H1 (cell line): ENCODE measurements at regions not wholly inside any gene's neighbourhood (a gene's known extent, or its start where the extent isn't known, plus 50 kb on each side); places are given as distances from the start of the nearest gene placed in this dataset.

ENCODE experiments used
- CTCF ChIA-PET: fragments of 300-600 bp; sonication (Branson Sonifier 250); formaldehyde crosslinking; loops from one replicate; lab custom pipeline; 2021; ENCODE audit not compliant: partially characterized antibody; lab: Charles Lee
- POLR2A ChIA-PET: fragments of 300-600 bp; sonication (Branson Sonifier 250); formaldehyde crosslinking; loops from one replicate; lab custom pipeline; 2021; ENCODE audit warnings: inconsistent platforms; ENCODE audit not compliant: partially characterized antibody; lab: Charles Lee
- DNase-seq, 2 experiments: peaks; one replicate each; pipeline versions ENCODE4 v3.0.0 to v3.0.0-alpha.2; 2010 to 2022; ENCODE audit warnings: low spot score in 2 of 2, low read depth in 1 of 2, mixed read lengths in 1 of 2
- FAIRE-seq: peaks from 2 replicates; lab custom pipeline; 2011; peaks lifted over from hg19 to GRCh38; lab: Jason Lieb, UNC
- H2AFZ ChIP-seq: 2 replicates; pipeline ENCODE4 v1.8.1; 2012; ENCODE audit warnings: low read length, inconsistent platforms
- H2AK5ac ChIP-seq: 2 replicates; pipeline ENCODE4 v1.6.1; 2013; ENCODE audit warnings: low read depth, low read length
- H2BK120ac ChIP-seq: replicated peaks from 2 replicates; pipeline ENCODE3; 2013; ENCODE audit warnings: low read depth, low read length, inconsistent platforms
- H2BK12ac ChIP-seq: 2 replicates; pipeline ENCODE4 v1.6.1; 2013; ENCODE audit warnings: low read depth, low read length
- H2BK15ac ChIP-seq: 2 replicates; pipeline ENCODE4 v1.6.1; 2013; ENCODE audit warnings: low read length
- H2BK20ac ChIP-seq: 2 replicates; pipeline ENCODE4 v1.6.1; 2013; ENCODE audit warnings: low read length
- H2BK5ac ChIP-seq: 2 replicates; pipeline ENCODE4 v1.6.1; 2013; ENCODE audit warnings: low read depth, low read length
- H3K14ac ChIP-seq: 2 replicates; pipeline ENCODE4 v1.6.1; 2013; ENCODE audit warnings: inconsistent platforms; ENCODE audit not compliant: insufficient read length
- H3K18ac ChIP-seq: 2 replicates; pipeline ENCODE4 v1.6.1; 2013; ENCODE audit warnings: low read length; ENCODE audit errors: extremely low read depth
- H3K23ac ChIP-seq: 2 replicates; pipeline ENCODE4 v1.6.1; 2013; ENCODE audit warnings: inconsistent platforms; ENCODE audit not compliant: insufficient read length
- H3K23me2 ChIP-seq: 2 replicates; pipeline ENCODE4 v1.6.1; 2013; ENCODE audit warnings: low read depth, low read length
- H3K27ac ChIP-seq: 2 replicates; pipeline ENCODE4 v1.6.1; 2011; ENCODE audit warnings: low read depth, low read length, inconsistent platforms
- H3K27me3 ChIP-seq, 4 experiments: replicated peaks in 1 of 4; 1 replicate in 1 of 4; 2 replicates in 3 of 4; pipeline versions ENCODE4 v1.6.1 to v1.8.1; 2011 to 2013; ENCODE audit warnings: low read length in 3 of 4, mild to moderate bottlenecking in 3 of 4, inconsistent platforms in 2 of 4, mixed read lengths in 2 of 4, moderate library complexity in 1 of 4; ENCODE audit not compliant: control insufficient read depth in 3 of 4, insufficient read depth in 3 of 4; ENCODE audit errors: extremely low read depth in 1 of 4
- H3K36me3 ChIP-seq, 4 experiments: 2 replicates each; pipeline versions ENCODE4 v1.6.1 to v1.8.1; 2011 to 2013; ENCODE audit warnings: mild to moderate bottlenecking in 4 of 4, low read length in 3 of 4, moderate library complexity in 2 of 4, control low read depth in 1 of 4, inconsistent platforms in 1 of 4; ENCODE audit not compliant: insufficient read depth in 4 of 4, control insufficient read depth in 2 of 4
- H3K4ac ChIP-seq: replicated peaks from 2 replicates; pipeline ENCODE3; 2013; ENCODE audit warnings: low read length, low read depth, mixed read lengths, inconsistent platforms; ENCODE audit not compliant: insufficient read length
- H3K4me1 ChIP-seq, 4 experiments: replicated peaks in 1 of 4; 1 replicate in 1 of 4; 2 replicates in 3 of 4; pipeline versions ENCODE4 v1.6.1 to v1.8.1; 2011 to 2013; ENCODE audit warnings: low read length in 3 of 4, inconsistent platforms in 2 of 4, mixed read lengths in 1 of 4; ENCODE audit not compliant: insufficient read depth in 4 of 4, control insufficient read depth in 3 of 4
- H3K4me2 ChIP-seq, 2 experiments: 2 replicates each; pipeline versions ENCODE4 v1.6.1 to v1.8.1; 2011 to 2013; ENCODE audit warnings: low read depth in 2 of 2, low read length in 2 of 2, control low read depth in 1 of 2, inconsistent platforms in 1 of 2, mild to moderate bottlenecking in 1 of 2; ENCODE audit not compliant: insufficient read depth in 1 of 2
- H3K4me3 ChIP-seq, 4 experiments: fragments of 200-600, 300-600 bp in 1 of 4; sonication (generic), shearing (Covaris generic), sonication (Bioruptor Twin) in 1 of 4; 2 replicates each; pipeline versions ENCODE4 v1.5.1 to v1.8.1; 2011 to 2016; ENCODE audit warnings: low read length in 4 of 4, low read depth in 3 of 4, control low read depth in 2 of 4, inconsistent platforms in 2 of 4, mild to moderate bottlenecking in 2 of 4, mixed read lengths in 1 of 4, moderate library complexity in 1 of 4; ENCODE audit not compliant: insufficient read depth in 2 of 4; ENCODE audit errors: extremely low read depth in 1 of 4
- H3K56ac ChIP-seq: replicated peaks from 2 replicates; pipeline ENCODE3; 2013; ENCODE audit warnings: low read depth, mild to moderate bottlenecking, mixed read lengths, low read length, inconsistent platforms; ENCODE audit not compliant: insufficient read length
- H3K79me1 ChIP-seq: 2 replicates; pipeline ENCODE4 v1.6.1; 2013; ENCODE audit warnings: low read depth, low read length, control low read depth
- H3K79me2 ChIP-seq, 2 experiments: 2 replicates each; pipeline versions ENCODE4 v1.6.1 to v1.8.1; 2012 to 2013; ENCODE audit warnings: low read length in 2 of 2, mild to moderate bottlenecking in 2 of 2, inconsistent platforms in 1 of 2; ENCODE audit not compliant: insufficient read depth in 2 of 2, control insufficient read depth in 1 of 2
- H3K9ac ChIP-seq, 4 experiments: replicated peaks in 1 of 4; 1 replicate in 1 of 4; 2 replicates in 3 of 4; pipeline versions ENCODE4 v1.6.1 to v1.8.1; 2011 to 2013; ENCODE audit warnings: low read depth in 3 of 4, low read length in 3 of 4, control low read depth in 2 of 4, mild to moderate bottlenecking in 2 of 4, moderate library complexity in 2 of 4, inconsistent platforms in 1 of 4; ENCODE audit errors: extremely low read depth in 1 of 4
- H3K9me3 ChIP-seq, 2 experiments: 2 replicates each; pipeline versions ENCODE4 v1.6.1 to v1.8.1; 2012 to 2013; ENCODE audit warnings: mild to moderate bottlenecking in 2 of 2, moderate library complexity in 2 of 2, control low read depth in 1 of 2, inconsistent platforms in 1 of 2, low read depth in 1 of 2, low read length in 1 of 2, mixed read lengths in 1 of 2; ENCODE audit not compliant: insufficient read depth in 2 of 2
- H4K20me1 ChIP-seq, 2 experiments: replicated peaks in 1 of 2; 2 replicates each; pipeline versions ENCODE3 to v1.8.1; 2011 to 2013; ENCODE audit warnings: inconsistent platforms in 2 of 2, low read length in 2 of 2, mild to moderate bottlenecking in 1 of 2; ENCODE audit not compliant: insufficient read depth in 2 of 2, control insufficient read depth in 1 of 2
- H4K5ac ChIP-seq: 2 replicates; pipeline ENCODE4 v1.6.1; 2013; ENCODE audit warnings: low read length, low read depth, mixed read lengths, inconsistent platforms; ENCODE audit not compliant: insufficient read length
- H4K8ac ChIP-seq: 2 replicates; pipeline ENCODE4 v1.8.0; 2013; ENCODE audit warnings: mild to moderate bottlenecking, moderate library complexity, low read length, inconsistent platforms; ENCODE audit not compliant: insufficient read depth; ENCODE audit errors: extremely low read depth
- H4K91ac ChIP-seq: replicated peaks from 2 replicates; pipeline ENCODE3; 2013; ENCODE audit warnings: low read length, mixed read lengths, inconsistent platforms; ENCODE audit not compliant: insufficient read length
- BCL11A ChIP-seq, 2 experiments: IDR thresholded peaks; one replicate each; pipeline ENCODE4 v1.6.1; 2011; ENCODE audit warnings: low read depth in 2 of 2, low read length in 2 of 2, mild to moderate bottlenecking in 2 of 2
- CHD1 ChIP-seq: IDR thresholded peaks from 2 replicates; pipeline ENCODE4 v1.6.1; 2012; ENCODE audit warnings: low read depth, low read length, improper control_type of control experiment
- CHD2 ChIP-seq: IDR thresholded peaks from 2 replicates; pipeline ENCODE4 v1.6.1; 2012; ENCODE audit warnings: low read length, improper control_type of control experiment
- GTF2F1 ChIP-seq: IDR thresholded peaks from 2 replicates; pipeline ENCODE4 v1.6.1; 2012; ENCODE audit warnings: low read depth, low read length, improper control_type of control experiment, borderline replicate concordance
- RNF2 ChIP-seq: fragments of 200-900, 300-1000 bp; sonication (generic); IDR thresholded peaks from 2 replicates; pipeline ENCODE4 v1.7.1; 2016; ENCODE audit warnings: borderline replicate concordance, low read depth, mild to moderate bottlenecking, antibody characterized with exemption, low read length; ENCODE audit not compliant: poor library complexity, severe bottlenecking; ENCODE audit errors: missing control alignments
- SIN3A ChIP-seq, 2 experiments: IDR thresholded peaks in 1 of 2; conservative IDR thresholded peaks in 1 of 2; 2 replicates each; pipeline ENCODE4 v1.6.1; 2011 to 2012; ENCODE audit warnings: low read length in 2 of 2, improper control_type of control experiment in 1 of 2, low read depth in 1 of 2, mild to moderate bottlenecking in 1 of 2
- WGBS, 2 experiments: shearing (Covaris generic) in 1 of 2; methylation state at CpG; one replicate each; pipeline versions ENCODE4 v1.1.6 to v1.1.7; 2013 to 2015; ENCODE audit warnings: low lambda C conversion rate in 2 of 2, mixed read lengths in 2 of 2, inconsistent platforms in 1 of 2, low coverage in 1 of 2, missing lambda C conversion rate in 1 of 2; ENCODE audit not compliant: insufficient replicate concordance in 2 of 2, insufficient coverage in 1 of 2, insufficient read length in 1 of 2; ENCODE audit errors: extremely low coverage in 1 of 2, missing lambda C conversion rate in 1 of 2; 5-methylcytosine and 5-hydroxymethylcytosine counted together

GRCh38 chr6:141464490-141464889 is 668.2 kb upstream of the GJE1 start:
- Histone ChIP-seq H3K27me3 (peaks cover 0 to 1% (median 0%) of the 10 kb centered on the region in 4 experiments; a peak in 1 of 7 replicates), H2AFZ (no peak overlapping the region), H3K56ac (no peak overlapping the region), H2BK12ac (no peak overlapping the region), H3K4me2 (no peak overlapping the region), H3K14ac (no peak overlapping the region), H2BK15ac (no peak overlapping the region), H3K4ac (no peak overlapping the region), H4K20me1 (no peaks in the 10 kb centered on the region), H3K79me1 (no peaks in the 10 kb centered on the region), H4K5ac (no peak overlapping the region), H3K23ac (no peak overlapping the region), H3K23me2 (no peaks in the 10 kb centered on the region), H3K27ac (no peak overlapping the region), H2BK5ac (no peak overlapping the region), H4K8ac (no peak overlapping the region), H2BK20ac (no peak overlapping the region), H3K79me2 (no peaks in the 10 kb centered on the region), H3K18ac (no peak overlapping the region), H2BK120ac (peak overlapping the region; percentile 33), H3K4me1 (peaks cover 0 to 8% (median 3%) of the 10 kb centered on the region in 4 experiments; a peak in 3 of 7 replicates), H2AK5ac (no peak overlapping the region), H3K9ac (no peak overlapping the region), H3K4me3 (no peak overlapping the region), H3K36me3 (peaks cover 0 to 2% (median 0%) of the 10 kb centered on the region in 4 experiments; a peak in 3 of 8 replicates), H3K9me3 (peaks cover 0 to 5% of the 10 kb centered on the region in 2 experiments; a peak in 2 of 4 replicates), H4K91ac (no peak overlapping the region)
- ChIA-PET POLR2A (no interaction called here), CTCF (interaction anchor here (1.3 kb wide), 1 partner anchor 19 kb away, joined by 3 read pairs; no protein-coding TSS in a partner anchor)
- no peak for FAIRE-seq
- no peak for DNase-seq
- 67% methylated on average over 2 of the region's 2 CpGs; no CpG with 5 or more reads in 1 of the 2 experiments for WGBS, 2 experiments
- TF ChIP-seq CHD2: no peak
- TF ChIP-seq CHD1: no peak
- TF ChIP-seq GTF2F1: no peak
- TF ChIP-seq RNF2: no peak
- TF ChIP-seq SIN3A (conservative IDR thresholded peaks at IDR 0.05 in 1 of 2, IDR thresholded peaks at IDR 0.05 in 1 of 2; ENCODE audit: low read depth in 1 of 2, low read length in 2 of 2): no peak
- no peak for TF ChIP-seq BCL11A (IDR thresholded peaks at IDR 0.05; ENCODE audit: low read depth in 2 of 2, low read length in 2 of 2)
